Common myeloid progenitor, CD34-positive (primary cell): ENCODE measurements at regions not wholly inside any gene's neighbourhood (a gene's known extent, or its start where the extent isn't known, plus 50 kb on each side); places are given as distances from the start of the nearest gene placed in this dataset.

Source experiments
- CTCF ChIA-PET: fragments of 350-600 bp; sonication (Branson Sonifier 250); formaldehyde crosslinking; loops from one replicate; lab custom pipeline; 2021; ENCODE audit warnings: antibody characterized with exemption; lab: Charles Lee
- POLR2A ChIA-PET: fragments of 350-600 bp; sonication (Branson Sonifier 250); formaldehyde crosslinking; loops from one replicate; lab custom pipeline; 2021; ENCODE audit warnings: antibody characterized with exemption; lab: Charles Lee
- DNase-seq, 3 donors: peaks; one replicate each; pipeline versions ENCODE4 v3.0.0 to v3.0.0-alpha.2; 2013
- H3K27ac ChIP-seq, 2 experiments: 1 replicate in 1 of 2; 2 replicates in 1 of 2; pipeline ENCODE4 v1.7.0; 2013; ENCODE audit warnings: inconsistent platforms in 2 of 2, low read length in 2 of 2, mild to moderate bottlenecking in 2 of 2, low read depth in 1 of 2, moderate library complexity in 1 of 2; ENCODE audit not compliant: severe bottlenecking in 2 of 2, insufficient read depth in 1 of 2, poor library complexity in 1 of 2
- H3K27me3 ChIP-seq, 5 experiments: replicated peaks in 2 of 5; 1 replicate in 3 of 5; 2 replicates in 2 of 5; pipeline versions ENCODE4 v1.6.1 to v1.7.0; 2013; ENCODE audit warnings: low read length in 4 of 5, mild to moderate bottlenecking in 2 of 5, moderate library complexity in 2 of 5, inconsistent platforms in 1 of 5; ENCODE audit not compliant: insufficient read depth in 5 of 5, control insufficient read depth in 4 of 5
- H3K36me3 ChIP-seq, 4 experiments: 1 replicate in 2 of 4; 2 replicates in 2 of 4; pipeline versions ENCODE4 v1.6.1 to v1.7.0; 2013; ENCODE audit warnings: low read length in 3 of 4, control low read depth in 1 of 4, mild to moderate bottlenecking in 1 of 4; ENCODE audit not compliant: control insufficient read depth in 4 of 4, insufficient read depth in 4 of 4
- H3K4me1 ChIP-seq, 4 experiments: 1 replicate in 3 of 4; 2 replicates in 1 of 4; pipeline versions ENCODE4 v1.6.1 to v1.7.1; 2013; ENCODE audit warnings: low read length in 3 of 4, mild to moderate bottlenecking in 3 of 4, control low read depth in 1 of 4, inconsistent platforms in 1 of 4, moderate library complexity in 1 of 4; ENCODE audit not compliant: control insufficient read depth in 4 of 4, insufficient read depth in 4 of 4; ENCODE audit errors: control extremely low read depth in 1 of 4
- H3K4me3 ChIP-seq, 7 experiments: 1 replicate in 4 of 7; 2 replicates in 3 of 7; pipeline versions ENCODE4 v1.5.1 to v1.7.0; 2013; ENCODE audit warnings: mild to moderate bottlenecking in 7 of 7, low read length in 6 of 7, moderate library complexity in 6 of 7, inconsistent platforms in 2 of 7, low read depth in 2 of 7, control low read depth in 1 of 7; ENCODE audit not compliant: insufficient read depth in 4 of 7, control insufficient read depth in 1 of 7; ENCODE audit errors: extremely low read depth in 1 of 7
- H3K9me3 ChIP-seq, 5 experiments: 1 replicate in 4 of 5; 2 replicates in 1 of 5; pipeline versions ENCODE4 v1.6.1 to v1.7.1; 2013; ENCODE audit warnings: low read length in 4 of 5, mild to moderate bottlenecking in 2 of 5, inconsistent platforms in 1 of 5, low read depth in 1 of 5, moderate library complexity in 1 of 5; ENCODE audit not compliant: control insufficient read depth in 4 of 5, insufficient read depth in 2 of 5; ENCODE audit errors: control extremely low read depth in 1 of 5
- WGBS: methylation state at CpG from one replicate; pipeline ENCODE4 v1.1.5; 2013; ENCODE audit not compliant: insufficient coverage; 5-methylcytosine and 5-hydroxymethylcytosine counted together

GRCh38 chr1:2879591-2879990 lies 78.1 kb upstream of the TTC34 start:
- CTCF ChIA-PET = no interaction called here
- 95% methylated on average over 12 of the region's 18 CpGs for WGBS
- peaks cover 0 to 5% (median 0%) of the 10 kb centered on the region in 4 experiments for H3K4me1 ChIP-seq
- no peak overlapping the region for H3K4me3 ChIP-seq
- no peak for DNase-seq
- H3K27ac ChIP-seq = no peak overlapping the region
- no peaks in the 10 kb centered on the region for H3K27me3 ChIP-seq
- H3K36me3 ChIP-seq = no peaks in the 10 kb centered on the region
- POLR2A ChIA-PET = no interaction called here
- no peaks in the 10 kb centered on the region for H3K9me3 ChIP-seq

GRCh38 chr1:2880086-2880485 lies 78.6 kb upstream of the TTC34 start:
- no peaks in the 10 kb centered on the region for H3K27me3 ChIP-seq
- ChIA-PET CTCF (no interaction called here), POLR2A (no interaction called here)
- no peak for DNase-seq
- no peaks in the 10 kb centered on the region for H3K36me3 ChIP-seq
- 89% methylated on average over 12 of the region's 12 CpGs for WGBS
- H3K4me1 ChIP-seq = peaks cover 0 to 5% (median 0%) of the 10 kb centered on the region in 4 experiments
- H3K4me3 ChIP-seq = no peak overlapping the region
- H3K27ac ChIP-seq = no peak overlapping the region
- H3K9me3 ChIP-seq = no peaks in the 10 kb centered on the region

GRCh38 chr1:2880812-2881295 lies 79.4 kb upstream of the TTC34 start:
- Histone ChIP-seq H3K4me3 (no peak overlapping the region), H3K36me3 (no peaks in the 10 kb centered on the region), H3K27ac (no peak overlapping the region), H3K4me1 (peaks cover 0 to 5% (median 0%) of the 10 kb centered on the region in 4 experiments), H3K27me3 (no peaks in the 10 kb centered on the region), H3K9me3 (no peaks in the 10 kb centered on the region)
- 98% methylated on average over 12 of the region's 15 CpGs for WGBS
- POLR2A ChIA-PET = no interaction called here
- CTCF ChIA-PET = no interaction called here
- no peak for DNase-seq

- ChIA-PET POLR2A (no interaction called here), CTCF (no interaction called here)
- WGBS = 88% methylated on average over 14 of the region's 15 CpGs
- Histone ChIP-seq H3K4me1 (peaks cover 0 to 5% (median 0%) of the 10 kb centered on the region in 4 experiments), H3K4me3 (no peak overlapping the region), H3K9me3 (no peaks in the 10 kb centered on the region), H3K27me3 (no peaks in the 10 kb centered on the region), H3K27ac (no peak overlapping the region), H3K36me3 (no peaks in the 10 kb centered on the region)
- no peak for DNase-seq
These were observed 80.1 kb upstream of the TTC34 start for GRCh38 chr1:2881556-2881955.

GRCh38 chr1:2882966-2883696 lies 81.6 kb upstream of the TTC34 start:
- CTCF ChIA-PET = no interaction called here
- no peak overlapping the region for H3K27ac ChIP-seq
- no peak for DNase-seq
- H3K36me3 ChIP-seq = no peaks in the 10 kb centered on the region
- H3K4me3 ChIP-seq = no peak overlapping the region
- H3K9me3 ChIP-seq = no peaks in the 10 kb centered on the region
- POLR2A ChIA-PET = interaction anchor here (1.1 kb wide), 1 partner anchor 14 kb away, joined by 3 read pairs; no protein-coding TSS in a partner anchor
- H3K4me1 ChIP-seq = peaks cover 0 to 20% (median 7%) of the 10 kb centered on the region in 4 experiments
- H3K27me3 ChIP-seq = no peaks in the 10 kb centered on the region
- WGBS = 72% methylated on average over 36 of the region's 40 CpGs

- 97% methylated on average over 12 of the region's 16 CpGs for WGBS
- no peak overlapping the region for H3K4me3 ChIP-seq
- peaks cover 0 to 27% (median 20%) of the 10 kb centered on the region in 4 experiments for H3K4me1 ChIP-seq
- no peak overlapping the region for H3K27ac ChIP-seq
- ChIA-PET POLR2A (no interaction called here), CTCF (no interaction called here)
- no peaks in the 10 kb centered on the region for H3K36me3 ChIP-seq
- no peaks in the 10 kb centered on the region for H3K27me3 ChIP-seq
- peaks cover 0 to 4% (median 0%) of the 10 kb centered on the region in 5 experiments for H3K9me3 ChIP-seq
- no peak for DNase-seq
These were observed 83.5 kb upstream of the TTC34 start for GRCh38 chr1:2885001-2885400.

GRCh38 chr1:2886631-2887030 lies 85.1 kb upstream of the TTC34 start:
- DNase-seq = no peak
- no peaks in the 10 kb centered on the region for H3K36me3 ChIP-seq
- CTCF ChIA-PET = interaction anchor here (0.7 to 1.0 kb wide), 2 partner anchors 17 to 76 kb away, joined by 3 read pairs; no protein-coding TSS in a partner anchor
- peaks cover 0 to 41% (median 21%) of the 10 kb centered on the region in 4 experiments for H3K4me1 ChIP-seq
- peaks cover 0 to 4% (median 0%) of the 10 kb centered on the region in 5 experiments for H3K9me3 ChIP-seq
- H3K27me3 ChIP-seq = no peaks in the 10 kb centered on the region
- 95% methylated on average over 7 of the region's 10 CpGs for WGBS
- no peak overlapping the region for H3K4me3 ChIP-seq
- no peak overlapping the region for H3K27ac ChIP-seq
- POLR2A ChIA-PET = no interaction called here
